HG03571 (cell line): ENCODE measurements at regions not wholly inside any gene's neighbourhood (a gene's known extent, or its start where the extent isn't known, plus 50 kb on each side); places are given as distances from the start of the nearest gene placed in this dataset.
"Not testable (repeated sequence)": the region's sequence is repeated elsewhere in the genome, so short reads cannot be mapped to it uniquely, and the experiment has no call there.

ENCODE experiments used
- ATAC-seq: cut with Tn5 transposase; IDR thresholded peaks from one replicate; pipeline ENCODE4 v1.9.1; 2021; ENCODE audit not compliant: unreplicated experiment

DNA sequence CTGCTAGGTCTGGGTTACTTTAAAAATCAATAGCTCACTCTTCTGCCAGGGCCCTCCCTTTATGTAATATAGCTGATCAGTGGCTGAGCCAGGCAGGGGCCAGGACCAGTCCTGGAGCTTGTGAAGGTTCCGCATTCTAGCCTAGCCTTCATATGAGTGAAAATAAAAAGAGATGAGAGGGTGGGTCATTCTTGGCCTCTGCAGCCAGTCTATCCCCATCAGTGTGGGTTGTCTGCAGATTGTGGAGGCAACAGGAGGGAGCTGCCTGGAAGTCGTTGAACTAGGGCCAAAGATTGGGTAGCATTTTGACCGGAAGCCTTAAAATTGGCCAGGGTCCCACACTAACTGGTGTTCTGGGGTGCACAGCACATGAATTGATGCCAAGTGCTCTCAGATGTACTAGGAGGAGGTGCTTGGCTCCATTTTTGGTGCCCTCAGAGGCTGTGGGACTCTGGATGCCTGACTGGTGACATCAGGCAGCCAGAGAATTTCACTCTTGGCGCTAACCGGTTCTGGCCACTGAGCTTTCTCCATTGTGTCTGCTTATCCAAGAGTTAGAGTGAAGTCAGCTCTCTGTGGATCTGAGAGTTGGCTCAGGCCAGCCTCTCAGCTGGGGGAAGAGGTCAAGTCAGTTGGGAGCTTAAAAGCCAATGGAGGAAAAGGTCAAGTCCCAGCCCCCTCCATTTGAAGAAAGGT lies 66.5 kb upstream of the IKBKE start:
- ATAC-seq = not testable (repeated sequence)

GRCh38 chr1:206404309-206405027 lies 65.8 kb upstream of the IKBKE start:
- not testable (repeated sequence) for ATAC-seq

GRCh38 chr1:206405282-206405681 lies 65.0 kb upstream of the IKBKE start:
- not testable (repeated sequence) for ATAC-seq

DNA sequence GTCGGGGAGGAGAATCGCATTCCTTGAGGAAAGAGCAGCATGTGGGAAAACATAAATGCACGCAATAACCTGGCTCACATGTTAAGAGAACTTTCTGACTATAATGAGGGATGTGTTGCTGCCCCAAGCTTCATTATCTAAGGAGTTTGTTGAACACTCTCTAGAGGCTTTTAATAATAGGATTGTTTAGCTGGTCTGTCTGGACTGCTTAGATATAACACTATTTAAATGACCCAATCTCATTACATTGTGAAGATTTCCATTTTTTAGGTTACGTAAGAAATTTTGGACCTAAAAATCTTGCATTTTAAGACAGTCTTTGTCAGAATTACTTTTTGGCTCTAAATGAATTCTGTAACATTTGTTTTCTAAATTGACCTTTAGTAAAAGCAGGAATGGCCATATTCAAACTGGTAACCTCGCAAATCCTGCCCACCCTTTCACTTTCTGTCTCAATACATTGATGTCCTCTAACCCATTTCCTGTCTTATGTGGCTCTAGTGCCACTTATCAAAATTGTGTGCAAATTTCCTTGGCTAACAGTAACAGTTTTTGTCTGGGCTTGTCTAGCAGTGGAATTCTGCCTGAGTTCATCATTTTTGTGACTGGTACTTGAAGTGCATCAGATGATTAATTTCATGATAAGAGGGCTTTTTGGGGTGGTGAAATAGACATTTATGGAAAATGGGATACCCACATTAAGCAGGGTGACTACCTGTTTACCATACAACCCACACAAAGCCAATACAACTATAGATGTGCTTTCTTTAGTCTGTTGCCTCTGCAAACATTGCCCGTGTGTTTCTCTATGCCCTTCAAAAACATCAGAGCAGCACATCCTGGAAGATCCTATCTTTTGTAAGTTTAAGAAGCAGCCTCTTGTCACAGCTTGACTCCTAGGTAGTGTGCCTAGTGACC lies 61.6 kb upstream of the IKBKE start:
- not testable (repeated sequence) for ATAC-seq

DNA sequence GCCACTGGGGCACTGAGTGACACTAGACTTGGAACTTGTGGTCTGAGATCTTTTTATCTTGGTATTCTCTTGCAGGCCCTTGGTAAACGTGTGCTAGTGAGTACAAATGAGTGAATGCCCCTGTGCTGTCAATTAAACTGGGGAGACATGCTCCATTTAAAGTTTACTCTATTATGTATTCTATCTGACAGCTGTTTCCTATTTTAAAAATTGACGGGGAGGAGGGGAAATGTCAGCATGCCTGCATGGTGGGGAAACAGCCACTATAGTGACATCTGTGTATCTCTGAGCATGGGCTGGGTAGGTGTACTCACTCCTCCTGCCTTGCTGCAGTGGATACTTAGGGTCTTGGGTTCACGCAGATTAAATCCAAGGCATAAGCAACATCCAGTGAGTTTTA lies 59.0 kb upstream of the IKBKE start:
- ATAC-seq = no peak

DNA sequence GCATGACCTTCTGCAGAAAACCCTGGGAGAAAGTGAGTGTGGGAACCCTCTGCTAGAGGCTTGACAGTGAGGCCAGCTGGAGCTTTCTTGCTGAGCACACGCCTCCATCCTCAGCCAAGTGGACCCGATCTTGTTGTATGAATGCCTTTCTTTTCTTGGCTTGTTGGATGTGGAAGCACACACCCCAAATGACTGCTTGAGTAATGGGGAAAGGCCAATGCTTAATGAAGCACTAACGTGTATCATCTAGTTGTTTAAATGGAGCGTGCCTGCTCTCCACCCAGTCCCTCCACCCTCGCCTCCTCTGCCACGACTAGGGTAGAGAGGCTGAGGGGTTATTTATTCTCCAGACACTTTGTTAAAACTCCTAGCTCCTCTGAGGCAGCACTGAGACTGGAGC lies 54.3 kb upstream of the IKBKE start:
- ATAC-seq = no peak

GRCh38 chr1:206417774-206418614 lies 52.3 kb upstream of the IKBKE start:
- ATAC-seq = no peak

GRCh38 chr1:206419250-206419649 lies 51.0 kb upstream of the IKBKE start:
- no peak for ATAC-seq

DNA sequence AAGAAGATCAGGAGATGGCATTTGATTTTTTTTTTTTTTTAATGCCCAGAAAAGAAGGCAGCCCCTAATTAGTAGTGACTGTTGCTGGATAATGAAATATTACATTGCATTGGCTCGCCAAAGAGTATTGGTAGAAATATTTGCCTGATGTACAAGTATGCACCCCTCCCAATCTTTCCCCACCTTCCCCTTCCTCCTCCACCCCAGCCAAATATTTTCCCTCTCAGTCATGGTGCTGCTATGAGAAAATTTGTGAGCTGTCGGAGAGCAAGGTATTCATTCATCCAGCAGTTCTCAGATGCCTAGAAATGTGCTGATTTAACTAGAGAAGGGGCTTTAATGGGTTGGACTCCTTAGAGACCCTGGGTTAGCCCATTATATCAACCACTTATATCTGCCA lies 50.5 kb upstream of the IKBKE start:
- ATAC-seq = no peak

- no peak for ATAC-seq
Measured at GRCh38 chr1:206420471-206420870, 49.8 kb upstream of the IKBKE start.
